D721Med (cell line): ENCODE measurements at regions not wholly inside any gene's neighbourhood (a gene's known extent, or its start where the extent isn't known, plus 50 kb on each side); places are given as distances from the start of the nearest gene placed in this dataset.

Experiments used
- DNase-seq: peaks from one replicate; pipeline ENCODE4 v3.0.0; 2011; ENCODE audit warnings: low spot score; ENCODE audit not compliant: insufficient read length
- FAIRE-seq: peaks from 2 replicates; lab custom pipeline; 2011; peaks lifted over from hg19 to GRCh38; lab: Jason Lieb, UNC
- TF ChIP-seq, protein P1 (sequence below): IDR thresholded peaks from 2 replicates; pipeline ENCODE4 v1.5.1; 2012; ENCODE audit warnings: mild to moderate bottlenecking, control low read depth; ENCODE audit not compliant: insufficient read depth; ENCODE audit errors: missing control alignments

DNA sequence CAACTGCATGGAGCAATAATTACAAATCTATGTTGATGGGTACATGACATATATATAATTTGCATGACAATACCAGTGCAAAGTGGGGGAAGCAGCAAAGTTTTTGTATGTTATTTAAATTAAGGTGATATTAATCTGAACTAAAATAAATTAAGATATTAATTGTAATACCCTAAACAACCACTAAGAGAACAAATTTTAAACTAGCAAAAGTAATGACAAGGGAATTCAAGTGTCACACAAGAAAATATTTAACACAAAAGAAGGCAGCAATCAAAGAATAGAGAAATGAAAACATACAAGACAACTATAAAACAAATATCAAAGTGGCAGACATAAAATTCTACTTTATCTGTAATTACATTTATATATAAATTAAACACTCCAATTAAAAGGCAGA, 2003.4 kb downstream of the MAT2B start:
- DNase-seq (no peak), FAIRE-seq (no peak)
- TF ChIP-seq, protein P1, sequence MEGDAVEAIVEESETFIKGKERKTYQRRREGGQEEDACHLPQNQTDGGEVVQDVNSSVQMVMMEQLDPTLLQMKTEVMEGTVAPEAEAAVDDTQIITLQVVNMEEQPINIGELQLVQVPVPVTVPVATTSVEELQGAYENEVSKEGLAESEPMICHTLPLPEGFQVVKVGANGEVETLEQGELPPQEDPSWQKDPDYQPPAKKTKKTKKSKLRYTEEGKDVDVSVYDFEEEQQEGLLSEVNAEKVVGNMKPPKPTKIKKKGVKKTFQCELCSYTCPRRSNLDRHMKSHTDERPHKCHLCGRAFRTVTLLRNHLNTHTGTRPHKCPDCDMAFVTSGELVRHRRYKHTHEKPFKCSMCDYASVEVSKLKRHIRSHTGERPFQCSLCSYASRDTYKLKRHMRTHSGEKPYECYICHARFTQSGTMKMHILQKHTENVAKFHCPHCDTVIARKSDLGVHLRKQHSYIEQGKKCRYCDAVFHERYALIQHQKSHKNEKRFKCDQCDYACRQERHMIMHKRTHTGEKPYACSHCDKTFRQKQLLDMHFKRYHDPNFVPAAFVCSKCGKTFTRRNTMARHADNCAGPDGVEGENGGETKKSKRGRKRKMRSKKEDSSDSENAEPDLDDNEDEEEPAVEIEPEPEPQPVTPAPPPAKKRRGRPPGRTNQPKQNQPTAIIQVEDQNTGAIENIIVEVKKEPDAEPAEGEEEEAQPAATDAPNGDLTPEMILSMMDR, result no peak

DNA sequence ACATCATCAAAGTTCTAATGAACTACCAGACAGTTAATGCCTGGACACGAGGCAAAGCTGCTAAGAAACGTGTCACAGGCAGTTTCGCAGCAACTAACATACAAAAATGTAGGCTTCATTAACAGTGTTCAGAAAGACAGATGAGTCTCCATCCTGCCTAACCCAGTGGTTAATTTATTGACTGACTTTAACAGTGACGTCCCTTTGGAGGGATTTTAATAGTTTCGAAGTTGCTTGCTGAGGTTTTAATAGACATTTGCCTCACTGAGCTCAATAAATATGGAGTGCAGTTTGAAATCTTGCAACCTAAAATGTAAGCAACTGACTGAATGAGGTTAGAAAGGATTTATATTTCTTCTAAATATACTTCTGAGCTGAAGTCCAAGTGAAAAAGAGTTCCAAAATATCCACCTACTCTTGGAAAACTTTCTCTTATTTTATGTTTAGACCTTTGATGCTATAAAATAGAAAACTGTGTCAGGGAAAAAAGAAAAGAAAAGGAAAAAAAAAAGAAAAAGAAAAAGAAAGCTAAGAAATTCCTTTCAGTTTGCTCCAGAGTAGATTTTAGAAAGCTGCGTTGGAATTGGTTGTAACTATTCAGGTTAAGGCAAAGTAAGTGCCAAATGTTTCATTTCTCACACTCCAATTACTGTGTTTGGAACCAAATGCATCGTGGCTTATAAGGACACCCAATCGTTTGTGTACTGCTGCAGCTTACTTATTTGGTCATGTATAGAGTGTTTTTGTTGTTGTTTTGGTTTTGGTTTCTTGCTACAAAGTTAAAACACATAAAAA, 2016.6 kb downstream of the MAT2B start:
- TF ChIP-seq, protein P1, result no peak
- DNase-seq (no peak), FAIRE-seq (no peak)

DNA sequence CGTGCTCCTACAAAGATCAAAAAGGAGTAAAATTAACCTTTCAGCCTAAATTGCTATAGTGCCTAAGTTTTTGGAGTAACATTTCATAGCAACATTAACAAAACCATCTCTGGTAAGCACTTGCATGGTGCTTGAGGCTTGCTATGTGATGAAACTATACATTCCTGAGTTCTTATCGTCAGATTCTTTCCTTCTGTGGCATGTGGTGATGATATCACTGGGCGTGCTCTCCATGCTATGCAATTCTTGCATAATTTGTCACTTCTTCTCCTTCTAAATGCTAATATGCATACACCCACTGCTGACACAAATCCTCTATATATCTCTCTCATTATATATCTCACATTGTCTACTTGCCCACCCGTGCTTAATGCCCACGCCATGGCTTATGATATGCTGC, 2019.9 kb downstream of the MAT2B start:
- TF ChIP-seq, protein P1, result no peak
- FAIRE-seq (no peak), DNase-seq (no peak)

DNA sequence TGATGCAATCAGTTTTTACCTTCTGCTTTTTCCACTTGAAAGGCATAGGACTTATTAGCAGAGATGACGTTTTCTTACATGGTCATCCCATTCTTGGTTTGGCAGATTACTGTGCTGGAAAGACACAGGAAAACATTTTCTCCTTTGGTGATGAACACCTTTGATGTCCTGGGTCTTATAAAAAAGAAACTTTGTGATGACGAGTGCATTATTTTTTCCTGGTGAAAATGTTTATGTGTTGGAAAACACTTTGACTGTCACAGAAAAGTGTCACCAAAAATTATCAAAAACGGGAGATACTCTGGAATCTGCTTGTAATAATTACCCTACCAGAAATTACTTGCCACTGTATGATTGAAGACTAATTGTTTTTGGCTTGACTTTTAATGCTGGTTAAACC, 2020.9 kb downstream of the MAT2B start:
- TF ChIP-seq, protein P1, result no peak
- FAIRE-seq, result no peak

DNA sequence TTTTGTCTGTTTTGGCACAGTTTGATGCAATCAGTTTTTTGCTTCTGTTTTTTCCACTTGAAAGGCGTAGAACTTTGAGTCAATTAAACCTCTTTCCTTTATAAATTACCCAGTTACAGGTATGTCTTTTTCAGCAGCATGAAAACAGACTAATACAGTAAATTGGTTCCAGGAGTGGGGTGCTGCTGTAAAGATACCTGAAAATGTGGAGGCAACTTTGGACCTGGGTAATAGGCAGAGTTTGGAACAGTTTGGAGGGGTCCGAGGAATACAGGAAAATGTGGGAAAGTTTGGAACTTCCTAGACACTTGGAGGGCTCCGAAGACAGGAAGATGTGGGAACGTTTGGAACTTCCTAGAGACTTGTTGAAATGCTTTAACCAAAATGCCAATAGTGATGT, 2022.2 kb downstream of the MAT2B start:
- DNase-seq, result no peak
- FAIRE-seq, result no peak
- TF ChIP-seq, protein P1, result no peak

More for the DNA sequence above, 2020.9 kb downstream of the MAT2B start:
- DNase-seq, result no peak

DNA sequence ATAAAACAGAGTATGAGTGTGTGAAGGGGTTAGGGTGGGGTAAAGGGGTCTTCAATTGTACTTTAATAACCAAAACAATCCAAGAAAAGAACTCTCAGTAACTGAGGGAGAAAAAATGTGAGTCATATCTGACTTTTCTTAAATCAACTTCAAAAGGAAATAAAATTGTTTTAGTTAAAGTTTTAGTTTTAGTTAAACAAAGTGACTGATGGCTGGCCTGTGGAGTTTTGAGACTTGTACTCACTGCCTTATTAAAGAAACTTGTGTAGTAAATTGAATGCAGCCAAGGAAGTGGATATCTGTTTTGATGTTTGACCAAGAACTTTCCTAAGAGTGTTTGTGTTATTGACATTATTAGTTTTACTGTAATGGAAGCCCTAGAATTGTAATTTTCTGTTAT, 2032.6 kb downstream of the MAT2B start:
- FAIRE-seq (no peak), DNase-seq (no peak)
- TF ChIP-seq, protein P1, result no peak

DNA sequence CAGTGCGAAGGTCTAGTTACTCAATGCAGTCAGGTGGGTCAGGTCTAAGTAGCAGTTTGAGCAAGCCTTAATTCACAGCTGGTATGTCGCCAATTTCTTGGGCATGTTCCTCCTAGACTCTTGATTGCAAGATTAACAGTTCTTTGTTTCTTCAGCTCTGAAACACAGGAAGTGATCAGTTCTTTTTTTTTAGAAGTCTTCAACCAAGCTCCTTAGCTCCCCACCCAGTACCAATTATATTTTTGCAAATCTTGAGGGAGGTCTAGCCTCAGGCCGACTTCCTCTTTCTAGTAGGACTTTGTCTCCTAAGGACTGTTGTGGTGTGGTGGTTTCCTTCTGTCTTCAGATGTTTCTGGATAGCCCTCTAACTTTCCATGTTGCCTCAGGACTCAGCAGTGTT, 2054.2 kb downstream of the MAT2B start:
- no peak for FAIRE-seq
- TF ChIP-seq, protein P1, result no peak
- DNase-seq, result no peak
